GM18520 (cell line): ENCODE measurements at regions not wholly inside any gene's neighbourhood (a gene's known extent, or its start where the extent isn't known, plus 50 kb on each side); places are given as distances from the start of the nearest gene placed in this dataset.
"Not testable (repeated sequence)": the region's sequence is repeated elsewhere in the genome, so short reads cannot be mapped to it uniquely, and the experiment has no call there.

Experiments
- ATAC-seq: cut with Tn5 transposase; IDR thresholded peaks from one replicate; pipeline ENCODE4 v1.9.1; 2021; ENCODE audit not compliant: unreplicated experiment

- no peak for ATAC-seq
Measured at GRCh38 chr17:77836557-77837041, 121.9 kb upstream of the TNRC6C start.

DNA sequence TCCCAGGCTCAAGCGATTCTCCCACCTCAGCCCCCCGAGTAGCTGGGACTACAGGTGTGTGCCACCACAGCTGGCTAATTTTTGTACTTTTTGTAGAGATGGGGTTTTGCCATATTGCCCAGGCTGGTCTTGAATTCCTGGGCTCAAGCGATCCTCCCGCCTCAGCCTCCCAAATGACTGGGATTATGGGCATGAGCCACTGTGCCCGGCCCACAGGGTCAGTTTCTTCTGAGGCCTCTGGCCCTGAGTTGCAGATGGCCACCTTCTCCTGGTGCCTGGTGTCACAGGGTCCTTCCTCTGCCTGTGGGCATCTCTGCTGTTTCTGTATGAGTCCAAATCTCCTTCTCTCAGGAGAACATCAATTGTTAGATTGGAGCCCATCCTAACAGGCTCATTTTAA, 121.4 kb upstream of the TNRC6C start:
- not testable (repeated sequence) for ATAC-seq

DNA sequence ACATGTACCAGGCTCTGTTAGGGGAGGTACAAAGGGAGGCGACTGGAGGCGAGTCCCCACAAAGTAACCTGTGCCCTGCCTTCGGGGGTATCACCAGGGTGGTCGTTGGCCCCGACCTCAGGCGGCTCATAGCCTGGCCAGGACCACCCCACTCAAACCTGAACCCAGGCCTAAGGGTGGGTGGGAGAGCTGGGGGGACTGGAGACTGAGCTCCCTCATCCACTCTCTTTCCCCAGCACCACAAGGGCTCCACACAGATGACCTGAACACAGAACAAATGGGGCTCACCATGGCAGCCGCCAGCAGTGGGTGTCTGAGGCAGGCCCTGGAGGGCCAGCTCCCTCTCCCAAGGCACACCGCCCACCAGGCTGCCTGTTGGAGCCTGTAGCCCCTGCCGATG, 120.6 kb upstream of the TNRC6C start:
- no peak for ATAC-seq

- ATAC-seq, result no peak
Measured at GRCh38 chr17:77838748-77839697, 119.5 kb upstream of the TNRC6C start.

- no peak for ATAC-seq
Measured at GRCh38 chr17:77839698-77840512, 118.6 kb upstream of the TNRC6C start.

DNA sequence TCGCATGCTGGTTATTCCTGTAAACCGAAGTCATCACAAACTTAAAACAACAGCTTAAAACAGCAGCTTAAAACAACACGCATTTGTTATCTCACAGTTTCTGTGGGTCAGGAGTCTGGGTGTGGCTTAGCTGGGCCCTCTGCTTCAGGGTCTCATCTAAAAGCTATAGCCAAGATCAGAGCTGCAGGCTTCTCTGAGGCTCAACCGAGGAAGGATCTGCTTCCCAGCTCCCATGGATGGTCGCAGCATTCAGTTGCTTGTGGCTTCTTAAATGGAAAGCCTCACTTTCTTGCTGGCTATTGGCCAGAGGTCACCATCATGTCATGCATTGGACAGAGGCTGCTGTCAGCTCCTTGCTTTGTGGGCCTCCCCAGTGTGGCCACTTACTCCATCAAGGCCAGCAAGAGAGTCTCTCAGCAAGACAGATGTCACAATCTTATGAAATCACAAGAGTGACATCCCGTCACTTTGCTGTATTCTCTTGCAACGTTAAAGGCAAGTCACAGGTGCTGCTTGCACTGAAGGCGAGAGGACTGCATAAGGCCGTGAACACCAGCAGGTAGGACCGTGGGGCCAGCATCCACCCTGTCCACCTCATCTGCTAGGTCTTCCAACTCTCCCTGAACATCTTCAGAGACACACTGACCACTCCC, 117.9 kb upstream of the TNRC6C start:
- ATAC-seq, result no peak

GRCh38 chr17:77841742-77842527, 116.6 kb upstream of the TNRC6C start:
- no peak for ATAC-seq

- no peak for ATAC-seq
Measured at GRCh38 chr17:77842528-77843147, 115.9 kb upstream of the TNRC6C start.

GRCh38 chr17:77843255-77843895, 115.1 kb upstream of the TNRC6C start:
- peak; percentile 52 for ATAC-seq

DNA sequence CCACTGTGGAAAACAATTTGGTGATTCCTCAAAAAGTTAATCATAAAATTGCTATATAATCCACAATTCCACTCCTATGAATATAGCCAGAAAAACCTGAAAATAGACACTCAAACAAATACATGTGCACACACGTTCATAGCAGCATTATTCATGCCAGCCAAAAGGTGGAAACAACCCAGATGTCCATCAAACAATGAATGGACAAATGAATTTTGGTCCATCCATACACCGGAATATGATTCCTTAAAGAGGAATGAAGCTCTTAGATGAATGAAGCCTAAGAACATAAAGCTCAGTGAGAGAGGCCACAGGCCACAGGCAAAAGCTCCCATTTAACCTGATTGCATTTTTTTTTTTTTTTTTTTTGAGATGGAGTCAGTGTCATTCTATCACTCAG, 114.6 kb upstream of the TNRC6C start:
- ATAC-seq, result no peak

GRCh38 chr17:77844681-77845080, 113.8 kb upstream of the TNRC6C start:
- no peak for ATAC-seq

GRCh38 chr17:77845541-77846225, 112.8 kb upstream of the TNRC6C start:
- ATAC-seq, result no peak

GRCh38 chr17:77846531-77847085, 111.9 kb upstream of the TNRC6C start:
- no peak for ATAC-seq

- no peak for ATAC-seq
Measured at GRCh38 chr17:77847221-77848085, 111.0 kb upstream of the TNRC6C start.

- ATAC-seq, result no peak
Measured at GRCh38 chr17:77848257-77848656, 110.2 kb upstream of the TNRC6C start.

DNA sequence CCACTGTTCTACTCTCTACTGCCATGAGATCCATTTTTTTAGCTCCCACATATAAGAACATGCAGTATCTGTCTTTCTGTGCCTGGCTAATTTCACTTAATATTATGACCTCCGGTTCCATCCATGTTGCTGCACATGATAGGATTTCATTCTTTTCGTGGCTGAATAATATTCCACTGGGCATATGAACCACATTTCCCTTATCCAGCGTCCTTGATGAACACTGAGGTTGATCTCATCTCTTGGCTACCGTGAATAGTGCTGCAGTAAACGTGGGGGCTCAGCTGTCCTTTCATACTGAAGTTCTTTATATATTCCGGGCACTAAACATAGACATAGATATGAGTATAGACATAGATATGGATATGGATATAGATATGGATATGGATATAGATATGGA, 109.3 kb upstream of the TNRC6C start:
- no peak for ATAC-seq

- ATAC-seq, result no peak
Measured at GRCh38 chr17:77851921-77852320, 106.6 kb upstream of the TNRC6C start.

- no peak for ATAC-seq
Measured at GRCh38 chr17:77852731-77853130, 105.8 kb upstream of the TNRC6C start.
